Endothelial cell of umbilical vein (primary cell): ENCODE measurements at regions not wholly inside any gene's neighbourhood (a gene's known extent, or its start where the extent isn't known, plus 50 kb on each side); places are given as distances from the start of the nearest gene placed in this dataset.

ENCODE experiments used
- EZH2 ChIP-seq: IDR thresholded peaks from 2 replicates; pipeline ENCODE4 v1.6.1; 2012; ENCODE audit warnings: borderline replicate concordance, low read depth, mild to moderate bottlenecking, moderate library complexity, low read length, inconsistent platforms; ENCODE audit not compliant: severe bottlenecking
- FOS ChIP-seq: IDR thresholded peaks from 2 replicates; pipeline ENCODE4 v1.6.1; 2011; ENCODE audit warnings: mild to moderate bottlenecking, low read length, moderate library complexity, borderline replicate concordance; ENCODE audit not compliant: insufficient read depth
- GATA2 ChIP-seq: IDR thresholded peaks from 2 replicates; pipeline ENCODE4 v1.7.0; 2011; ENCODE audit warnings: low read depth, mild to moderate bottlenecking, moderate library complexity, mixed read lengths, low read length; ENCODE audit not compliant: insufficient read length, insufficient read depth
- MYC ChIP-seq: IDR thresholded peaks from one replicate; pipeline ENCODE4 v1.6.1; 2011; ENCODE audit warnings: mild to moderate bottlenecking, low read depth, low read length
- POLR2A ChIP-seq: IDR thresholded peaks from 2 replicates; pipeline ENCODE4 v1.6.1; 2012; ENCODE audit warnings: low read depth, mild to moderate bottlenecking, control low read depth, low read length
- POLR2AphosphoS5 ChIP-seq: IDR thresholded peaks from 2 replicates; pipeline ENCODE4 v1.6.1; 2012; ENCODE audit warnings: low read depth, mild to moderate bottlenecking, control low read depth, low read length, moderate library complexity; ENCODE audit not compliant: insufficient read depth
- TF ChIP-seq, protein P1 (sequence below): IDR thresholded peaks from 2 replicates; pipeline ENCODE4 v1.6.1; 2011; ENCODE audit not compliant: insufficient read depth, insufficient read length
- TF ChIP-seq, protein P2 (sequence below), 2 donors: IDR thresholded peaks; 1 replicate in 1 of 2; 2 replicates in 1 of 2; pipeline ENCODE4 v1.5.1; 2011; ENCODE audit warnings: low read length in 2 of 2, mild to moderate bottlenecking in 2 of 2, moderate library complexity in 2 of 2, control low read depth in 1 of 2, inconsistent platforms in 1 of 2, low read depth in 1 of 2; ENCODE audit not compliant: insufficient read depth in 1 of 2; ENCODE audit errors: extremely low read depth in 1 of 2

DNA sequence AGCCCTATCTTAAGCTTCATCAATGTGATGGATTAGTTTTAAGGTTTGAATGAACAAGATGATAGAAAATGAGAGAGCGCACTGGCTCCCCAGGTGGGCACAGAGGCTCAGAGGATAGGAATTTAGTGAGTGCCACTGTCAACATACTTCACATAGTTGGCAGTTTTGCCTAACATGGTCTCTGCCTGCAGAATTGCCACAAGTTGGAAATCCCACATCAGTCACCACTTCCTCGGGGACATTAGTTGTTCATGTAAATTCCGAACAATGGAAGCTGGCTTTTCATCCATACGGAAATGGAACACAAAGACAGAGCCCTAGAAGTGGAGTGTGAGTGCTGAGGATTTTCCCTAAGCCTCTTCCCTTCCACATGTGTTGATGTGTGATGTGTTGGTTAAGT lies 123.9 kb upstream of the PHACTR1 start:
- TF ChIP-seq EZH2: no peak
- no peak for TF ChIP-seq POLR2A
- TF ChIP-seq, protein P1, sequence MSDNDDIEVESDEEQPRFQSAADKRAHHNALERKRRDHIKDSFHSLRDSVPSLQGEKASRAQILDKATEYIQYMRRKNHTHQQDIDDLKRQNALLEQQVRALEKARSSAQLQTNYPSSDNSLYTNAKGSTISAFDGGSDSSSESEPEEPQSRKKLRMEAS: no peak
- TF ChIP-seq, protein P2, sequence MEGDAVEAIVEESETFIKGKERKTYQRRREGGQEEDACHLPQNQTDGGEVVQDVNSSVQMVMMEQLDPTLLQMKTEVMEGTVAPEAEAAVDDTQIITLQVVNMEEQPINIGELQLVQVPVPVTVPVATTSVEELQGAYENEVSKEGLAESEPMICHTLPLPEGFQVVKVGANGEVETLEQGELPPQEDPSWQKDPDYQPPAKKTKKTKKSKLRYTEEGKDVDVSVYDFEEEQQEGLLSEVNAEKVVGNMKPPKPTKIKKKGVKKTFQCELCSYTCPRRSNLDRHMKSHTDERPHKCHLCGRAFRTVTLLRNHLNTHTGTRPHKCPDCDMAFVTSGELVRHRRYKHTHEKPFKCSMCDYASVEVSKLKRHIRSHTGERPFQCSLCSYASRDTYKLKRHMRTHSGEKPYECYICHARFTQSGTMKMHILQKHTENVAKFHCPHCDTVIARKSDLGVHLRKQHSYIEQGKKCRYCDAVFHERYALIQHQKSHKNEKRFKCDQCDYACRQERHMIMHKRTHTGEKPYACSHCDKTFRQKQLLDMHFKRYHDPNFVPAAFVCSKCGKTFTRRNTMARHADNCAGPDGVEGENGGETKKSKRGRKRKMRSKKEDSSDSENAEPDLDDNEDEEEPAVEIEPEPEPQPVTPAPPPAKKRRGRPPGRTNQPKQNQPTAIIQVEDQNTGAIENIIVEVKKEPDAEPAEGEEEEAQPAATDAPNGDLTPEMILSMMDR (IDR thresholded peaks at IDR 0.05; ENCODE audit: extremely low read depth in 1 of 2, insufficient read depth in 1 of 2, low read depth in 1 of 2, low read length in 2 of 2): no peak
- no peak for TF ChIP-seq GATA2
- no peak for TF ChIP-seq MYC
- no peak for TF ChIP-seq POLR2AphosphoS5
- no peak for TF ChIP-seq FOS
